ENCODE measurements at regions not wholly inside any gene's neighbourhood (a gene's known extent, or its start where the extent isn't known, plus 50 kb on each side); places are given as distances from the start of the nearest gene placed in this dataset.

DNA sequence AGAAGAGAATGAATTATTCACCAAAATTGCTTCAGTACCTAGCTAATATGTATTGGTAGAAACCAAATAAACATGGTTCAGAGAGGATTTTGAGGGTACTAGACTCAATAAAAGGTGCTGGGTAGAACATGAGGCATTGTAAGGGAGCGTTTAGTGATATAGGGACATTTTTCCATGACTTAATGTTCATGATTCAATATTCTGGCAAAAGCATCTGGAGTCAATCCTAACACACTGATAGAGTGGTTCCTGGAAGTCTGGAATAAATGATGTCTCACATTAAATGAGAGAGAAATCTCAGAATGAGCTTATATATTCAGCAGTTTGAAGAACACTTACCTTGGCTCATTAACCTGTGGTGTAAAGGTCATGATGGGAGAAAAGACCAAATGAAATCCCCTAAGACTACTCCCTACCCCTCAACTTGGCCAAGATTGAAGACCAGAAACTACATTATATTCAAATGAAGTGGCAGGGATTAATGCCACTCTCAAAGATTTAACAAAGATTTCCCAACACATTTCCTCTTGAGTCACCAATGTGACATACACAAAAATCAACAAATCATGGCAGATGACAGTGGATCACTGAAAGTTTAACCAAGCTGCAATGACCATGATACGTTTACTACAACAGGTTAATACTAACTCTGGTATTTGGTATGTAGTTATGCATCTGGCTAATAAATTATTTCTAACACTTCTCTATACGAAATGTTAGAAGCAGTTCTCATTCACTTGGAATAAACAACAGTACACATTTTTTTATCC, 309.5 kb downstream of the SATB2 start:
- Mint-ChIP-seq H3K27me3 (no peaks in the 10 kb centered on the region), H3K9me3 (peaks cover 1% of the 10 kb centered on the region), H3K4me1 (no peaks in the 10 kb centered on the region), H3K36me3 (no peaks in the 10 kb centered on the region), H3K4me3 (no peak overlapping the region), H3K27ac (no peak overlapping the region)
- no peak for ATAC-seq

DNA sequence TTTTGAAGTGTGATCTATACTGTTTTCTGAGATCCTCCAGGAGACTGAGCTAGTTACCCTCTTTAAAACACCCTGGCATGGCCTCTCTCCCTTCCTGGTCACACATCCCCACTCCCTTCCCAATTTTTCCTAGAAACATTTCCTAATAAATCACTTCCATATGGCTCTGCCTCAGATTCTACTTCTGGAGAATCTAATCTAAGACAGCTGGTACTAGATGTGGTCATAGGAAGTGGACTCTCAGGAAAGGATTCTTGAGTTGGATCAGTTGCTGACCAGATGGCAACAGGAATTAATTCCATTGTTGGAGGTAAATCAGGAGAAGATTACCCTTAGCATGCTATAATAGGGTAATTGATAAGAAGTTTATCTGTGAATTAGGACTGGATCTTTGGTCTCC, 310.5 kb downstream of the SATB2 start:
- Mint-ChIP-seq H3K4me3 (no peak overlapping the region), H3K4me1 (no peaks in the 10 kb centered on the region)

GRCh38 chr2:199144546-199144945, 313.2 kb downstream of the SATB2 start:
- H3K36me3 Mint-ChIP-seq: no peaks in the 10 kb centered on the region
- H3K27me3 Mint-ChIP-seq: no peaks in the 10 kb centered on the region
- ATAC-seq: no peak
- H3K27ac Mint-ChIP-seq: no peak overlapping the region
- no peak overlapping the region for H3K4me3 Mint-ChIP-seq
- H3K9me3 Mint-ChIP-seq: peaks cover 7% of the 10 kb centered on the region
- H3K4me1 Mint-ChIP-seq: no peaks in the 10 kb centered on the region

More for the DNA sequence above, 310.5 kb downstream of the SATB2 start:
- no peaks in the 10 kb centered on the region for H3K9me3 Mint-ChIP-seq
- H3K36me3 Mint-ChIP-seq: no peaks in the 10 kb centered on the region
- no peaks in the 10 kb centered on the region for H3K27me3 Mint-ChIP-seq
- no peak overlapping the region for H3K27ac Mint-ChIP-seq
- no peak for ATAC-seq

- no peaks in the 10 kb centered on the region for H3K36me3 Mint-ChIP-seq
- ATAC-seq: no peak
- H3K4me1 Mint-ChIP-seq: no peaks in the 10 kb centered on the region
- H3K9me3 Mint-ChIP-seq: peaks cover 7% of the 10 kb centered on the region
- no peaks in the 10 kb centered on the region for H3K27me3 Mint-ChIP-seq
- no peak overlapping the region for H3K27ac Mint-ChIP-seq
- H3K4me3 Mint-ChIP-seq: no peak overlapping the region
Measured at GRCh38 chr2:199144036-199144435, 313.7 kb downstream of the SATB2 start.

DNA sequence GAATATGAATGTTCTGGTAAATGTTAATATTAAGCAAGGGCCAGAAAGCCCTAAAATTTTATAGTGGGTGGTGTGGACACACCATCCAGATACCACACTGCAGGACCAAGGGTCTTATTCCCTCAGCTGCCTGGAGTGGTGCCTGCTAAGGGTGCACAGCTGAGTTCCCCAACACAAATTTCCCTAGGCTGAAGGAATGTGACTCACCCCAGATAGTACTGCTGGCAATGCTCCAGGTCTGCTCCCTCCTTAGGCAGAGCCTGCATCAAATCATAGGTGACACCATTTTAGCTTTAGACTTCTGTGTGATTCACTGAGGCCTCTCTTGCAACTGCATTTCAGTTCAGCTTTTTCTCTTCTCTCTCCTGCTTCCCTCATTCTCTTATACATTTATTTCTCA, 321.1 kb downstream of the SATB2 start:
- ATAC-seq: no peak
- H3K27ac Mint-ChIP-seq: no peak overlapping the region
- H3K9me3 Mint-ChIP-seq: peaks cover 9% of the 10 kb centered on the region
- H3K4me3 Mint-ChIP-seq: no peak overlapping the region
- H3K27me3 Mint-ChIP-seq: no peaks in the 10 kb centered on the region
- no peaks in the 10 kb centered on the region for H3K4me1 Mint-ChIP-seq
- no peaks in the 10 kb centered on the region for H3K36me3 Mint-ChIP-seq

- Mint-ChIP-seq H3K4me3 (no peak overlapping the region), H3K4me1 (no peaks in the 10 kb centered on the region), H3K27me3 (no peaks in the 10 kb centered on the region), H3K9me3 (peaks cover 9% of the 10 kb centered on the region), H3K36me3 (no peaks in the 10 kb centered on the region), H3K27ac (no peak overlapping the region)
- ATAC-seq: no peak
Measured at GRCh38 chr2:199136242-199136641, 321.5 kb downstream of the SATB2 start.

GRCh38 chr2:199131876-199132275, 325.9 kb downstream of the SATB2 start:
- no peak for ATAC-seq
- Mint-ChIP-seq H3K27me3 (no peaks in the 10 kb centered on the region), H3K27ac (no peak overlapping the region), H3K36me3 (no peaks in the 10 kb centered on the region), H3K9me3 (peaks cover 2% of the 10 kb centered on the region), H3K4me3 (no peak overlapping the region), H3K4me1 (no peaks in the 10 kb centered on the region)

GRCh38 chr2:199131136-199131655, 326.5 kb downstream of the SATB2 start:
- Mint-ChIP-seq H3K27ac (no peak overlapping the region), H3K36me3 (no peaks in the 10 kb centered on the region)
- ATAC-seq: no peak

DNA sequence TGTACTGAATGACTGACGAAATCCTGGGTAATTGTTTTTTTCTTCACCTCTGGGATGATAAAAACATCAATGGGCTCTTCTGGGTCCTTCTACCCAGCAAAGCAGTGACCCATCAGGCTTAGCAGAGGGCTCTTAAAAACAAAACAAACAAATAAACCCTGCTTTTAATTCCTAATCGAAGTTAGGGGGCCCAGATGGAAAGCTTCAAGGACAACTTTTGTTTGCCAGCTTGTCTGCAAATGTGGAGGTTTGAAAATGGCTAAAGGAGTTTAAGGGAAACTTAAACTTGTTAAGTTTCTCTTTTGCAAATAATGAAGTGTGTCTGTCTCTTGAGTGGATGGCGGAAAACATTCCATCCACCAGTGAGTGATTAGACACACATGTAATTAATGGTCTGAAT, 327.2 kb downstream of the SATB2 start:
- Mint-ChIP-seq H3K9me3 (peaks cover 2% of the 10 kb centered on the region), H3K4me3 (no peak overlapping the region)

More at GRCh38 chr2:199131136-199131655, 326.5 kb downstream of the SATB2 start:
- no peaks in the 10 kb centered on the region for H3K27me3 Mint-ChIP-seq
- peaks cover 2% of the 10 kb centered on the region for H3K9me3 Mint-ChIP-seq
- no peak overlapping the region for H3K4me3 Mint-ChIP-seq
- no peaks in the 10 kb centered on the region for H3K4me1 Mint-ChIP-seq

GRCh38 chr2:199128476-199129229, 329.1 kb downstream of the SATB2 start:
- H3K27ac Mint-ChIP-seq: no peak overlapping the region
- no peaks in the 10 kb centered on the region for H3K9me3 Mint-ChIP-seq
- H3K27me3 Mint-ChIP-seq: no peaks in the 10 kb centered on the region
- H3K4me1 Mint-ChIP-seq: no peaks in the 10 kb centered on the region
- no peaks in the 10 kb centered on the region for H3K36me3 Mint-ChIP-seq
- no peak for ATAC-seq
- no peak overlapping the region for H3K4me3 Mint-ChIP-seq

More for the DNA sequence above, 327.2 kb downstream of the SATB2 start:
- Mint-ChIP-seq H3K27ac (no peak overlapping the region), H3K27me3 (no peaks in the 10 kb centered on the region), H3K4me1 (no peaks in the 10 kb centered on the region), H3K36me3 (no peaks in the 10 kb centered on the region)
- no peak for ATAC-seq

DNA sequence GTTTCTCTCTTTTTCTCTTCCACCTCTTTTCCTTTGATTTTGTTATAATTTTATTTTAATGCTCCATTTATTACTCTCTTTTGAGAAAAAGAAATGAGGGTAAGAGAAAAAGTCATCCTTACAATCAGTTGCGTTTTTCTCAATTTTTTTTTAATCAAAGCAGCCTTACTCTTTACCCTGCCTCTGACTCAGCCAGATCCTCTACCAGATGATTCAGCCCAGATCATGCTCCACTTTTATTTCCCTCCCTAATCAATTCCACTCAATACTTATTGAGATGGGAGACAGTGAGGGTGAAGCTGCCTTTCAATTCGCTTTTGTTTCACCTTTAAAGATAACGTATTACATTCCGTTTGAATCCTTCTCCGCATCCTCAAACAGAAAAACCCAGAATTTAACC, 337.9 kb downstream of the SATB2 start:
- Mint-ChIP-seq H3K4me1 (no peaks in the 10 kb centered on the region), H3K9me3 (peaks cover 5% of the 10 kb centered on the region), H3K27ac (no peak overlapping the region), H3K36me3 (no peaks in the 10 kb centered on the region), H3K27me3 (no peaks in the 10 kb centered on the region), H3K4me3 (no peak overlapping the region)
- ATAC-seq: no peak

DNA sequence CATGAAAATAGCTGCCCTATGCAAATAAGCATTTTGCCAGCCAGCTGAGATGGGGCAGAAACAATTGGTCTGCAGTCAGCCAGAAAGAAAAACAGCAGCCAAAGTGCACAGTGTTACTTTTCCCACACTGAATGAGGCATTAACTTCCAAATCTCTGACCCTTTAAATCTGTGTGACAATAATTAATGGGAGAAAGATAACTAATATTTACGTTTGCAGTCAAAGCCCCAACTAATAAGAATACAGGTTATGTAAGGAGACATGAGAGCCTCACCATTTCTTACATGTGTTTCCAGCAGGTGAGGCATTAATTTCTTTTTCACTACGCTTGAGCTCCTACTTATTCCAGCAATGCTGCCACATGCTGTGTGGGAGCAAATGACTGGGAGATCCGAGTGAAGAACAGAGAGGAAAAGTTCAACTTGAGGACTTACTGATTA, 339.0 kb downstream of the SATB2 start:
- Mint-ChIP-seq H3K4me3 (no peak overlapping the region), H3K4me1 (no peaks in the 10 kb centered on the region), H3K27ac (no peak overlapping the region), H3K9me3 (peaks cover 5% of the 10 kb centered on the region), H3K36me3 (no peaks in the 10 kb centered on the region), H3K27me3 (no peaks in the 10 kb centered on the region)
- no peak for ATAC-seq

DNA sequence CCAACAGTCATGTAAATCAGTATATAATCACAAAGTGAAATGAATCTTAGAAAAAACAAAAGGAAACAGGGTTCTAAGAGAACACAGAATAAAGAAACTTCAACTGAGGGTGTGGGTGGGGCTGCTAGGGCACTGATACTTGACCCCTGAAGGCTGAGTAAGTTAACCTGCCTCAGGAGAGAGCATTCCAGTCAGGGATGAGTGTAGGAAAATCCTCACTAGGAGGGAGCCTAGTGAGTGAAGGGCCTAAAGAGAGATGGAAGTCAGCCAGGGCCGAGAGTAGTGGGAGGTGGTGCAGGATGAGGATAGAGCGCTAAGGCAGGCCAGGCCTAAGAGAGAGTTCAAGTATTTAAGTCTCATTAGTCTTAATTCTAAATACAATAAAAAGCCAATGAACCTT, 342.6 kb downstream of the SATB2 start:
- H3K4me3 Mint-ChIP-seq: no peak overlapping the region
- H3K36me3 Mint-ChIP-seq: no peaks in the 10 kb centered on the region
- H3K9me3 Mint-ChIP-seq: peaks cover 3% of the 10 kb centered on the region
- H3K27ac Mint-ChIP-seq: no peak overlapping the region
- H3K4me1 Mint-ChIP-seq: no peaks in the 10 kb centered on the region
- H3K27me3 Mint-ChIP-seq: no peaks in the 10 kb centered on the region
- no peak for ATAC-seq

- no peak for ATAC-seq
- Mint-ChIP-seq H3K4me3 (no peak overlapping the region), H3K9me3 (no peaks in the 10 kb centered on the region), H3K27ac (no peak overlapping the region), H3K27me3 (no peaks in the 10 kb centered on the region), H3K4me1 (no peaks in the 10 kb centered on the region), H3K36me3 (no peaks in the 10 kb centered on the region)
Measured at GRCh38 chr2:199113111-199113510, 344.6 kb downstream of the SATB2 start.

DNA sequence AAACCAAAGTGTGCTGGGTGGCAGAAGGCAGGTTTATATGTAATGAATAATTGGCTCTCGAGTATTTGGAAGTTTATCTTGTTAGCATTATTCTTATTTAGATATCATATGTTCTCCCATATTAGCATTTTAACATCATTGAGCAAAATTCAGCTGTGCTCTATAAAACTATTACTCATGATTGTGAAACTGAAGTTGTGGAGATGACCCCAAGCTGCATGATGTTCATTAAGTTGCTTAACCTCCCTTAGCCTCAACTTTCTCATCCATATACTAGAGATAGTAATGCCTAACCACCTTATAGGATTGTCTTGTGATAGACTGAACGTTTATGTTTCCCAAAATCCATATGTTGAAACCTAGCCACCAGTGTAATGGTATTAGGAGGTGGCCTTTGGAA, 346.3 kb downstream of the SATB2 start:
- H3K4me1 Mint-ChIP-seq: no peaks in the 10 kb centered on the region
- H3K9me3 Mint-ChIP-seq: no peaks in the 10 kb centered on the region
- H3K27me3 Mint-ChIP-seq: no peaks in the 10 kb centered on the region
- H3K36me3 Mint-ChIP-seq: no peaks in the 10 kb centered on the region
- H3K4me3 Mint-ChIP-seq: no peak overlapping the region
- H3K27ac Mint-ChIP-seq: no peak overlapping the region
- ATAC-seq: no peak

- no peak for ATAC-seq
- Mint-ChIP-seq H3K4me1 (no peaks in the 10 kb centered on the region), H3K27ac (no peak overlapping the region), H3K36me3 (no peaks in the 10 kb centered on the region), H3K27me3 (no peaks in the 10 kb centered on the region), H3K9me3 (no peaks in the 10 kb centered on the region), H3K4me3 (no peak overlapping the region)
Measured at GRCh38 chr2:199108056-199108455, 349.7 kb downstream of the SATB2 start.

Data from stimulated activated memory B cell treated with anti-CD40 and anti-IgM and Interleukin-4, amounts not matched to agents 10 μg/mL and 1 μg/mL and 100 μg/mL, for 72 hours (primary cell).